ENCODE measurements at regions not wholly inside any gene's neighbourhood (a gene's known extent, or its start where the extent isn't known, plus 50 kb on each side); places are given as distances from the start of the nearest gene placed in this dataset.
"Not testable (repeated sequence)": the region's sequence is repeated elsewhere in the genome, so short reads cannot be mapped to it uniquely, and the experiment has no call there.

DNA sequence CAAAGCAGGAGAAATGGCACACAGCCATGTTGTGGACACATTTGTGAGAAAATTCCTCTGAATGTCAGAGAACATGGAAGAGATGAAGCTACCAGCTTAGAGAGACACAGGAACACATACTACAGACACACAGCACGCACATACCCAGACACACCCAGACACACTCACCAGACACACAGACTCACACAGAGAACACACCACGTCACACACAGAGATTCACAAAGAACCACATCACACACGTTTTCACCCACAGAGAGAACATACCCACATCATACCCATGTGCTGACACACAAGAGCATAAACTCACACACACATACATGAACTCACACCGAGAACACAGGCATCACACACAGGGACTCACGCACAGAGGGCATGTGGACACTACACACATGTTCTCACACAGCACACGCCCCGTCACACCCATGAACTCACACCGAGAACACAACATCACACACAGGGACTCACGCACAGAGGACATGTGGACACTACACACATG, 124.9 kb downstream of the METRNL start:
- no peaks in the 10 kb centered on the region for H3K27me3 ChIP-seq
- no peaks in the 10 kb centered on the region for H3K36me3 ChIP-seq
- no peaks in the 10 kb centered on the region for H3K9me3 ChIP-seq
- no peak overlapping the region for H3K4me3 ChIP-seq
- H3K4me1 ChIP-seq = peaks cover 0 to 51% of the 10 kb centered on the region in 2 donors
- TF ChIP-seq CTCF (IDR thresholded peaks at IDR 0.05) = no peak
- DNase-seq (ENCODE audit: low spot score) = no peak
- peak overlapping the region in 1 of 2 donors; percentile 80 for H3K27ac ChIP-seq

DNA sequence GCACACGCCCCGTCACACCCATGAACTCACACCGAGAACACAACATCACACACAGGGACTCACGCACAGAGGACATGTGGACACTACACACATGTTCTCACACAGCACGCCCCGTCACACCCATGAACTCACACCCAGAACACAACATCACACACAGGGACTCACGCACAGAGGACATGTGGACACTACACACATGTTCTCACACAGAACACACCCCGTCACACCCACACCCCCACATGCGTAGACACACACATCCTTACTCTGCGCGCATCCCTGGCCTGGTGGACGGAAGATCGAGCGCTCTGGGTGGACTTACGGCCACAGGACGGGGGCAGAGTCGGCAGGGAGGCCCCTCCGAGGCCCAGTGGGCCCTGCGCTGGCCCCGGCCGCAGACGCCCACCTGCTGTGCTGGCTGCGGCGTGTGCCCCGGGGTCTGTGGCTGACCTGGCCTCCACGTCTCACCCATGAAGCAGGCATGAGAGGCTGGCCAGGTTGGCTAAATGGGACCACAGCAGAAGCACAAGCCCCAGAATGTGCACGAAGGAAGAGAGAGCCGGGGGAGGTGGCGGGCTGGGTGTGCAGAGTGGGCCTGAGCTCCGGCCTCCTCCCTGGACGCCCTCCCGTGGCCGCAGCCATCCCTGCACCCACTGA, 125.5 kb downstream of the METRNL start:
- not testable (repeated sequence) for H3K27me3 ChIP-seq; DNase-seq (ENCODE audit: low spot score); H3K9me3 ChIP-seq; H3K4me3 ChIP-seq; H3K36me3 ChIP-seq; H3K27ac ChIP-seq
- H3K4me1 ChIP-seq = peaks cover 0 to 45% of the 10 kb centered on the region in 2 donors

GRCh38 chr17:83205387-83206035, 126.1 kb downstream of the METRNL start:
- not testable (repeated sequence) for H3K36me3 ChIP-seq

DNA sequence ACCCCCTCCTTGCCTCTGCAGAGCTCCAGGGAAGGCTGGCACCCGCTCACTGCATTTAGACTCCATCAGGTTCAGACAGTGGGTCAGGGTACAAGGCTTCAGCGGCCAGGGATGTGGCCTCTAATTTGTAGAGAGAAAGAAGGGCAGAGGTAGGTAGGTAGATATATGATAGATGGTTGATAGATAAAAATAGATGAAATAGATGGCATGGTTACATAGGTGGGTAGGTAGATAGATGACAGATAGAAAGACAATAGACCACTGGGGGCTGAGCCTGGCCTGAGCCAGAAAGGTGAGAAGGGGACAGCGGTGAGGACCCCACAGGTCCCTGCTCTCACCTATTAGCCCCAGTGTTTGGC, 126.6 kb downstream of the METRNL start:
- not testable (repeated sequence) for H3K36me3 ChIP-seq; H3K27me3 ChIP-seq; DNase-seq (ENCODE audit: low spot score); H3K4me3 ChIP-seq; H3K9me3 ChIP-seq; H3K27ac ChIP-seq
- H3K4me1 ChIP-seq = peaks cover 0 to 33% of the 10 kb centered on the region in 2 donors

More at GRCh38 chr17:83205387-83206035, 126.1 kb downstream of the METRNL start:
- H3K27ac ChIP-seq, H3K27me3 ChIP-seq, H3K9me3 ChIP-seq, H3K4me3 ChIP-seq: not testable (repeated sequence)
- peak; percentile 68 to 76 for TF ChIP-seq CTCF (IDR thresholded peaks at IDR 0.05)
- DNase-seq (ENCODE audit: low spot score) = peak; percentile 68
- peaks cover 0 to 38% of the 10 kb centered on the region in 2 donors for H3K4me1 ChIP-seq

DNA sequence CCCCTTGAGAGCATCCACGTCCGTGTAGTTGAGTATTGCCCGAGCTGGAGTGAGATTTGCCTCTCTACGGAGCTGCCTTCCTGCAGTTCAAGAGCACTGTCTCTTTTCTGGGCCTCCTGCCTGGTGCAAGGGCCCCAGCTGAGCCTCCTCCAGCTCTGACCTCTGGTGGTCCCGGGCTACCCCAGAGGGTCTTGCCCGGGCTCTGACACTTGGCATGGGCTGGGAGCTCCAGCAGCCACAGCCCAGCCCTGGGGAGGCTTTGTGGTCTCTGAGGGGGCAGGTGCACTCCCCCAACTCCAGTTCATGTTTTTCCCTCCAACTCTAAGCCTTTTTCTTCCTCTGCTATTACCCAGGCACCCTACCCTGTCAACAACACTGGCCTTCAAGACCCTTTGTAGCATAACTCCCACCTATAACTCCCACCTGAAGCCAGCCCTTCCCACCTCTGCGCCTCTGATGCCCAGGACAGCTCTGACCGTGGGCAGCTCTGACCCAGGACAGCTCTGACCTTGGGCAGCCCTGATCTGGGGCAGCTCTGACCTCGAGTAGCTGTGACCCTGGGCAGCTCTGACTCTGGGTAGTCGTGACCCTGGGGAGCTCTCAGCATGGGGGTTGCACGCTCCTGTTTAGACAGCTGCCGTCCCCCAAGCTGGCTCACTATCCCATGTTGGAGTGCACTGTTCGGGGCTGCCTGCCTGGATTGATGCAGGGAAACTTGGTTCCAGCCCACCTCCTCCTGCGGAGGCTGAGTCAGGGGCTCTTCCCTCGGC, 127.6 kb downstream of the METRNL start:
- DNase-seq (ENCODE audit: low spot score); H3K4me3 ChIP-seq; H3K9me3 ChIP-seq; H3K27ac ChIP-seq; H3K27me3 ChIP-seq; H3K36me3 ChIP-seq: not testable (repeated sequence)
- H3K4me1 ChIP-seq = peaks cover 0 to 24% of the 10 kb centered on the region in 2 donors

DNA sequence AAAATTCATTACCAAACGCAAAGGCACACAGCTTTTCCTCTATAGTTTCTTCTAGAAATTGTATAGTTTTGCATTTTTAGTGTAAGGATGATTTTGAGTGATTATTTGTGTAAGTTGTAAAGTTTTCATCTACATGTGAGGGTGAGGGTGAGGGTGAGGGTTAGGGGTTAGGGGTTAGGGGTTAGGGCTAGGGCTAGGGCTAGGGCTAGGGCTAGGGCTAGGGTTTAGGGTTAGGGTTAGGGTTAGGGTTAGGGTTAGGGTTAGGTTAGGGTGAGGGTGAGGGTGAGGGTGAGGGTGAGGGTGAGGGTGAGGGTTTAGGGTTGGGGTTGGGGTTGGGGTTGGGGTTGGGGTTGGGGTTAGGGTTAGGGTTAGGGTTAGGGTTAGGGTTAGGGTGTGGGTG, 167.6 kb downstream of the METRNL start:
- H3K4me1 ChIP-seq; H3K36me3 ChIP-seq; DNase-seq (ENCODE audit: low spot score); H3K9me3 ChIP-seq; H3K27me3 ChIP-seq; H3K4me3 ChIP-seq; H3K27ac ChIP-seq: not testable (repeated sequence)
